ENCODE measurements at regions not wholly inside any gene's neighbourhood (a gene's known extent, or its start where the extent isn't known, plus 50 kb on each side); places are given as distances from the start of the nearest gene placed in this dataset.

DNA sequence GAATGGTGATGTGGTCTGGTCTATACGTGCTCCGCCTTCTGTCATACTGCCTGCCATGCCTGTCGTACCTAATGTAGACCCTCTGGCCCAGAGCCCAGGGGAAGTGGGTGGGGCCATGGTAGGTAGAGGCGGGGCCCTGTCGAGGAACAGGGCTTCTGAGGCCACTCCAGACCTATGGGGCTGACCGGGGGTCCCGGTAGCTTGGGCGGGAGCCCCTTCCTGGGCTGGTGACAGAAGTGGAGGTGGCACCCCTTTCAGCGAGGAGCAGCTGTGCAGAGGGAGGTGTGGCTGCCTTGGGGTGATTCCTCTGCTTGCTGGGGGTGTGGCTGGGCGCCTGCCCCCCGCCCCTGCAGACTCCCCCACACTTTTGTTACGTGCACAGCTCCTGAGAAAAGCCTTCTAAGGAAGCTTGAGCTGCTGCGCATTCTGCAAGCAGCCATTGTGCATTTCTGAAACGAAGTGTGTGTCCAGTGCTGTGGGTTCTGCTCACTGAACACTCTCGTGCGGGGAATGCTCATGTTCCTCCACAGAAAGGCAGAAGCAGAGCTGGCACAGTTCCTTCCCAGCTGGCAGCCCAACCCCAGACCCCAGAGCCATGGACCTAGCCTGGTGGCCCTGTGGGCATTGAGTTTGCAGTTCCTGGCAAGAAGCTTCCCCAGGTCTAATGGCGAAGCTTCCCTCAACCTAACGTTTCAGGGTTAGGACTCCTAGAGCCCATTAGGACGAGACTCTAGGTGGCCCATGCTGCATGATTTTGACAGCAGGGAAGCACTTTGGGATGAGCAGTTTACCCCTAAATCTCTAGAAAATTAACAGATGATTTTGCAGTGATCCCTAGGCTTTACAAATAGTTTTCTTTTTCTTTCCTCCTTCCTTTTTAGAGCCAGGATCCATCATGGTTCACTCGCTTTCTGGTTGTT, 72.7 kb upstream of the HGFAC start:
- no peak for TF ChIP-seq CTCF (IDR thresholded peaks at IDR 0.05)
- no peak for TF ChIP-seq POLR2A (IDR thresholded peaks at IDR 0.05)

All from upper lobe of left lung (tissue), 4 donors.